AG09319 (cell line): ENCODE measurements at regions not wholly inside any gene's neighbourhood (a gene's known extent, or its start where the extent isn't known, plus 50 kb on each side); places are given as distances from the start of the nearest gene placed in this dataset.

Experiments
- DNase-seq: peaks from one replicate; pipeline ENCODE4 v3.0.0-alpha.2; 2010; ENCODE audit warnings: low read depth; ENCODE audit errors: extremely low read depth
- TF ChIP-seq, protein P1 (sequence below): IDR thresholded peaks from 2 replicates; pipeline ENCODE4 v1.5.1; 2011; ENCODE audit warnings: low read depth, mild to moderate bottlenecking, inconsistent platforms, low read length, moderate library complexity

DNA sequence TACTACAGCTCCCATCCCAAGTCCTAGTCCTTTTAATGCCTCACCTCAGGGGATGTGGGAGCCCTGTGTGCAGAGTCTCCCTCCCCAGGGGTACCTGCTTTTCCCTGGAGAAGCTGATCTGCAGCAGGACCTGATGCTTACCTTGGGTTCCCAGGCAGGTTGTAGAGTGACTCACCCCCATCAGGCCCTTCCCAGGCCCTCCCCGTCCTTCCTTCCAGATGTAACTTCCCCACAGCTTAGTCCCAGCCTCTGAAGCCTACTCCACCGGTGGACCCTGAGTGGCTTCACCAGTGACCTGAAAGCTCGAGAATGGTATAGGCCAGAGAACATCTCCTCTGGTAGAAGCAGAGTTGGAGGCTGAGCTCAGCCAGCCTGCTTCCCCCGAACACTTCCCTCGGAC, 254.2 kb upstream of the STT3B start:
- TF ChIP-seq, protein P1, sequence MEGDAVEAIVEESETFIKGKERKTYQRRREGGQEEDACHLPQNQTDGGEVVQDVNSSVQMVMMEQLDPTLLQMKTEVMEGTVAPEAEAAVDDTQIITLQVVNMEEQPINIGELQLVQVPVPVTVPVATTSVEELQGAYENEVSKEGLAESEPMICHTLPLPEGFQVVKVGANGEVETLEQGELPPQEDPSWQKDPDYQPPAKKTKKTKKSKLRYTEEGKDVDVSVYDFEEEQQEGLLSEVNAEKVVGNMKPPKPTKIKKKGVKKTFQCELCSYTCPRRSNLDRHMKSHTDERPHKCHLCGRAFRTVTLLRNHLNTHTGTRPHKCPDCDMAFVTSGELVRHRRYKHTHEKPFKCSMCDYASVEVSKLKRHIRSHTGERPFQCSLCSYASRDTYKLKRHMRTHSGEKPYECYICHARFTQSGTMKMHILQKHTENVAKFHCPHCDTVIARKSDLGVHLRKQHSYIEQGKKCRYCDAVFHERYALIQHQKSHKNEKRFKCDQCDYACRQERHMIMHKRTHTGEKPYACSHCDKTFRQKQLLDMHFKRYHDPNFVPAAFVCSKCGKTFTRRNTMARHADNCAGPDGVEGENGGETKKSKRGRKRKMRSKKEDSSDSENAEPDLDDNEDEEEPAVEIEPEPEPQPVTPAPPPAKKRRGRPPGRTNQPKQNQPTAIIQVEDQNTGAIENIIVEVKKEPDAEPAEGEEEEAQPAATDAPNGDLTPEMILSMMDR, result no peak
- DNase-seq, result no peak

DNA sequence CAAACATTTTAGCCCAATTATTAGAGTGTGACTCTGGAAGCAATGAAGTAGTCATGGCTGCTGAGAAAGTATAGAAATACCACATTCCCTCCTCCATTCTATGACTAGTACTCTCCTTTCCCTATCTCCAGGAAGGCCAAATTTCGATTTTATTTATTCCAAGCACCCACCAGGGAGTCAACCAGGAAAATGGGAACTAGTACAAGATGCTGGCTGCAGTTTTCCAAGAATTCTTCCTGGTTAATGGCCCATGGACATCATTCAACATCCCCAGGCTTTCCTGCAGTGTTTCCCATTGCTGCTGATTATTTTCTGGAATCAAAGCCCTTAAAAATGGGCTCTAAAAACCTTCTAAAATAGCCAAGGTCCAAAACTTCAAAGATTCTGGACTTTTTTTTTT, 247.9 kb upstream of the STT3B start:
- TF ChIP-seq, protein P1, result no peak
- DNase-seq, result no peak

DNA sequence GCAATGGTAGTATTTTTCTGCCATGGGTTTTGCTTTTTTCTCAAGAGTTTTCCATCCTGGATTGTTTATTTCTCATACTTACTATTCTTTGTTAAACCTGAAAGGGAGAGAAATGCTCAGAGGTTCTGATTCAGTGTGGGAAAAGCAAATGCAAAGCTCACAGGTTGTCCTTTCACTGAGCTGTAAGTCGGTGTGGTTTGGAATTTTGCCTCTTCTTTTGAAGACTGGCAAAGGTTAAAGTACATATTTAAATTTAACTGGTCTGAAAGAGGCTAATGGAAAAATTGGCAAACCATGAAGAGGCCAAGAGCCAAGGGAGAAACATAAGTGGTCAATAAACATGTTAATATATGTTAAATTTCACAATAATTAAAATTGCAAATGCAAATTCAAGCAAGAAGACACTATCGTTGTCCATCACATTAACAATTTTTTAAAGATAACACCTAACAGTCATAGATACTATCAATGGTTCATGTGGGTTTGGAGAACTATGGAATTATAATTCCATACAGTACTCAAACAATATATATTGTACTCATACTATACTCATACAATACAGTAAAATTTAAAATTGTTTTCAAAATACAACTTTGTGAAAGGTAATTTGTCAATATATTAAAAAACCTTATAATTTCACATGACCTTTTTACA, 246.8 kb upstream of the STT3B start:
- TF ChIP-seq, protein P1, result no peak
- DNase-seq, result no peak

DNA sequence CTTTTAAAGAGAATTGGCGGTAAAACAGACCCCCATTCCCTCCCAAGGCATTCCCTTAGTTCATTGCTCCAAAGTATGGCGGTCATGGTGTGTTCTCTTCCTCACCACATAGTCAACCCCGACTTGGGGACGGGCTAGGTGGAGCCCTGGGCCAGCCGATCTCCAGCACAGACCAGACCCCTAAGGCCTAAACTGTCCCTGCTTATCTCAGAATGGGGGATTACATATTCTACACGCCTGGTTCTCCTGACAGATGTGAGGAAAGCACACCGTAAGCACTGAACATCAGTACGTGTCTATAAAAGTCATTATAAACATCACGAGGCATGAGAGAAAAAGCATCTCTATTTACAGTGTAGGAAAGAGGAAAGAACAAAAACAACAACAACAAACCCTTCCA, 244.5 kb upstream of the STT3B start:
- no peak for DNase-seq
- TF ChIP-seq, protein P1, result no peak

DNA sequence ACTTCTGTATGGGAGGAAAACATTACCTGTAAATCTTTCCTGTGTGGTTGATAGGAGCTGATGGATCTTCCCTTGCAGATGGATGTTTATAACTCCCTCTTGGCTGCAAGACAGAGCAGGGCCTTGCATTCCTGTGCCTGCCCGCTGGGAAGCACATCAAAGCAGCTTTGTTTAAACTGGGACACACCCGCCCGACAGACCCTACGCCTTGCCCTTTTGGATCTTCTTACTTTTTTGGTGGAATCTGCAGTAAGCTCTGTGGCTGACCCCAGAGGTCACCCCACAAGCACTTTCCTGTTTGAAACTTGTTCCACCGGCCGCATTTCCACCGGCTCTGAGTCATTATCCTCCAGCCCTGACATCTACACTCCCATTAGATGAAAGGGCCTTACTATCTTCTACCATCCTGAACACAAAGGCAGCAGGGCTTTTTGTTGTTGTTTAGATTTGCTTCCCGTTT, 244.1 kb upstream of the STT3B start:
- TF ChIP-seq, protein P1, result no peak
- DNase-seq, result no peak

DNA sequence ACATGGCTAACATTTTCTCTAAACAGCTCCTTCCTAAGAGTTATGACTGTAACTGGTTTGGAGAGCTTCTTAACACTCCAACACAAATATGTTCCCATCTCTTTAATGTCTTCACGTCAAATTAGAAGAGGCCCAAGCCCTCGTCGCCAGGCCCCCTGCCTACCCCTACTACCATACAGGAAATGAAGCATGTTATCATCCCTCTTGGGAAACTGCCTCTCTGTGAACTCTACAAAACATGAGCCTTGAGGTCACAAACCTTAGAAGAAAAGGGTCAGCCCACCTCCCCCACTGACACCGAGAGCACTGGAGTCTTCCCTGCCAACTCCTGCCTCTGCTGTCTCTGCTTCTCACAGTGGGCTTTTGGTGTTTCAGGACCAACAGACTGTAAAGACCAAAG, 243.1 kb upstream of the STT3B start:
- TF ChIP-seq, protein P1, result no peak
- no peak for DNase-seq

DNA sequence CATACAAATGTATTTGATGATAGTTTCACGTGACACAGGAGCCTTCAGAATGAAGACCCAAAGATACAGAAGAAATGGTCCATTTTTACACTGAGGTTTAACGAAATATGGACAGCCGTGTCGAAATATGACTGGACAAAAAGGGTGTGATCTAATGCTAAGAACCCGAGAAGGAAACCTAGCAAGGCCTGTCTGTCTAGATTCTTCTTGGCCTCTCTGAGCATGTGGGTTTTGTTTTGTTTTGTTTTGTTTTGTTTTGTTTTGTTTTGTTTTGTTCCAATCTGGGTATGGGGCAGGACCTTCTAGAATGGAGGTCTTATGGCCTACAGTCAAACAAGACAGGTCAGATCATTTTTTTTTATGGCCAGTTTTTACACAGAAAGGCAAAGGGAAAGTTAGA, 242.7 kb upstream of the STT3B start:
- TF ChIP-seq, protein P1, result no peak
- DNase-seq, result no peak
